Activated B cell treated with CpG ODN at 0.5 μM for 24 hours (primary cell): ENCODE measurements at regions not wholly inside any gene's neighbourhood (a gene's known extent, or its start where the extent isn't known, plus 50 kb on each side); places are given as distances from the start of the nearest gene placed in this dataset.
"Not testable (repeated sequence)": the region's sequence is repeated elsewhere in the genome, so short reads cannot be mapped to it uniquely, and the experiment has no call there.

Experiments
- ATAC-seq: fragments of 200-7000 bp; cut with Tn5 transposase; one replicate; pipeline ENCODE4 v1.10.0; 2021; ENCODE audit warnings: low read depth, mild to moderate bottlenecking, moderate library complexity
- CTCF ChIA-PET: fragments of 350-600 bp; sonication (Branson Sonifier 250); formaldehyde crosslinking; loops from one replicate; lab custom pipeline; 2021; ENCODE audit warnings: antibody characterized with exemption; lab: Charles Lee
- POLR2A ChIA-PET: fragments of 350-600 bp; sonication (Branson Sonifier 250); formaldehyde crosslinking; loops from one replicate; lab custom pipeline; 2021; ENCODE audit warnings: antibody characterized with exemption; lab: Charles Lee
- DNase-seq: peaks from one replicate; pipeline ENCODE4 v3.0.0; 2022
- H3K27ac Mint-ChIP-seq: one replicate; pipeline ENCODE4 v1.8.0; 2020; ENCODE audit warnings: mixed read lengths
- H3K27me3 Mint-ChIP-seq: one replicate; pipeline ENCODE4 v1.8.0; 2021; ENCODE audit warnings: mixed read lengths
- H3K36me3 Mint-ChIP-seq: one replicate; pipeline ENCODE4 v1.8.0; 2021; ENCODE audit warnings: low read depth, mixed read lengths
- H3K4me1 Mint-ChIP-seq: one replicate; pipeline ENCODE4 v1.8.0; 2021; ENCODE audit warnings: mixed read lengths
- H3K4me3 Mint-ChIP-seq: one replicate; pipeline ENCODE4 v1.8.0; 2020; ENCODE audit warnings: mild to moderate bottlenecking, mixed read lengths
- H3K9me3 Mint-ChIP-seq: one replicate; pipeline ENCODE4 v1.8.0; 2020; ENCODE audit warnings: mixed read lengths
- intact Hi-C: fragments of 100-400 bp; cut with micrococcal nuclease; formaldehyde crosslinking; loops from one replicate; pipeline ENCODE4 v1.15.1; 2024
- TF ChIP-seq, protein P1 (sequence below): fragments of 200-600 bp; IDR thresholded peaks from one replicate; pipeline ENCODE4 v1.8.0; 2022; ENCODE audit warnings: antibody characterized with exemption, mild to moderate bottlenecking

DNA sequence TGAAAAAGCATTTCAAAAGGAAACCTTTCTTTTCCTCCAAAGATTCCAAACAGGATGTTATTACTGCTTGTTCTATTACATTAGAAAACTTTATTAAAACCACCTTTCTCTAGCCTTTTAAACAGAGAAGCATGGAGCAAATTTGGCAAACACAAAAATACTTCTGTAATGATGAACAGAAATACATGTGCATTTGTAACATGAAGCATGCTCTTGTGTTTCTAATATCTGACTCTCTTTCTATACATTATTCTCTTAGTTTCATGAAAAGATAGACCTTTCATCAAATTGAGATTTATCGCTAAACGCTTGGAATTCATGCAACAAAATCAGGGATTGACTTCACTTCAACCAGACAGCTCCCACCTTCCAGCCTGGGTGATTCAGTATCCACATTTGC, 152.8 kb upstream of the IRS2 start:
- no peak for ATAC-seq
- CTCF ChIA-PET: no interaction called here
- Mint-ChIP-seq H3K27ac (no peak overlapping the region), H3K4me1 (no peaks in the 10 kb centered on the region), H3K9me3 (peaks cover 2% of the 10 kb centered on the region), H3K4me3 (no peak overlapping the region), H3K36me3 (no peaks in the 10 kb centered on the region), H3K27me3 (no peaks in the 10 kb centered on the region)
- intact Hi-C loops: no loop called here
- POLR2A ChIA-PET: no interaction called here
- TF ChIP-seq, protein P1, sequence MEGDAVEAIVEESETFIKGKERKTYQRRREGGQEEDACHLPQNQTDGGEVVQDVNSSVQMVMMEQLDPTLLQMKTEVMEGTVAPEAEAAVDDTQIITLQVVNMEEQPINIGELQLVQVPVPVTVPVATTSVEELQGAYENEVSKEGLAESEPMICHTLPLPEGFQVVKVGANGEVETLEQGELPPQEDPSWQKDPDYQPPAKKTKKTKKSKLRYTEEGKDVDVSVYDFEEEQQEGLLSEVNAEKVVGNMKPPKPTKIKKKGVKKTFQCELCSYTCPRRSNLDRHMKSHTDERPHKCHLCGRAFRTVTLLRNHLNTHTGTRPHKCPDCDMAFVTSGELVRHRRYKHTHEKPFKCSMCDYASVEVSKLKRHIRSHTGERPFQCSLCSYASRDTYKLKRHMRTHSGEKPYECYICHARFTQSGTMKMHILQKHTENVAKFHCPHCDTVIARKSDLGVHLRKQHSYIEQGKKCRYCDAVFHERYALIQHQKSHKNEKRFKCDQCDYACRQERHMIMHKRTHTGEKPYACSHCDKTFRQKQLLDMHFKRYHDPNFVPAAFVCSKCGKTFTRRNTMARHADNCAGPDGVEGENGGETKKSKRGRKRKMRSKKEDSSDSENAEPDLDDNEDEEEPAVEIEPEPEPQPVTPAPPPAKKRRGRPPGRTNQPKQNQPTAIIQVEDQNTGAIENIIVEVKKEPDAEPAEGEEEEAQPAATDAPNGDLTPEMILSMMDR: no peak
- DNase-seq: no peak

DNA sequence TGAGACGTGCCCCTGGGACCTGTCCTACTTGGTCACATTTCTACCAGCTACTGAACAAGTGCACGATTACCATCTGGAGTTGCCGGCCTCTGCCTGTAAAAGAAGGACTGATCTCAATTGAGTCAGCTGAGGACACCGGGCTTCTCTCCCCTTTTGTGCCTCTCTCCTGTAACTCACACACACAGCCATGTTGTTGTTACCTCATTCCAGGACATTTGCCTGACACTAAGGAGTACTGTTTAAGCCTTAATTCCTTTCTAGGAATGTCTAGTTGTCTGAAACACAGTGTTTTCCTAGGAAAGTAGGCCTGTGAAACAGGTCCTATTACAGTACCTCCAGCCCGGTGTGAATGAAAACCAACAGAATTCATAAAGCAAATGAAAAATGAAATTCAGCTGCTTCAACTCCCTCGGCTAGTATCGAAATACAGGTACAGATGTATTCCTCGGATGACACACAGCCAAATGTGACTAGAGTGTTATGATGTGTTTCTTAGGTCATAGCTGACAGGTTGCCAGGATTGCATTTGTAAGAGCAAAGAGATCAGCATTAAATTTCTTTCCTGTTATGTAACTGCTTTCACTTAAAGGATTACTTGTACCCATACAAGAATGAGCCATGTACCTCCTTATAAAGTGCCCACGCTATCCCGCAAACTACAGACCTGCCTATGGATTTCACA, 152.0 kb upstream of the IRS2 start:
- peaks cover 3% of the 10 kb centered on the region for H3K9me3 Mint-ChIP-seq
- ATAC-seq (no peak), DNase-seq (no peak)
- H3K4me1 Mint-ChIP-seq: no peaks in the 10 kb centered on the region
- TF ChIP-seq, protein P1: no peak
- no peaks in the 10 kb centered on the region for H3K27me3 Mint-ChIP-seq
- intact Hi-C loops: no loop called here
- H3K27ac Mint-ChIP-seq: no peak overlapping the region
- no peak overlapping the region for H3K4me3 Mint-ChIP-seq
- H3K36me3 Mint-ChIP-seq: no peaks in the 10 kb centered on the region
- ChIA-PET CTCF (no interaction called here), POLR2A (no interaction called here)

DNA sequence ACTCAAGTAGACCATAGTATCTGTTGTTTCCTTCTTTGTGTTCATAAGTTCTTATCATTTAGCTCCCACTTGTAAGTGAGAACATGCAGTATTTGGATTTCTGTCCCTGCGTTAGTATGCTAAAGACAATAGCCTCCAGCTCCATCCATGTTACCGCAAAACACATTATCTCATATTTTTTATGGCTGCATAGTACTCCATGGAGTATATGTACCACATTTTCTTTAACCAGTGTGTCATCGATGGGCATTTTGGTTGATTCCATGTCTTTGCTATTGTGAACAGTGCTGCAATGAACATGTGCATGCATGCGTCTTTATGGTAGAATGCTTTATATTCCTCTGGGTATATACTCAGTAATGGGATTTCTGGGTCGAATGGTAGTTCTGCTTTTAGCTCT, 148.1 kb upstream of the IRS2 start:
- H3K27ac Mint-ChIP-seq, H3K9me3 Mint-ChIP-seq, intact Hi-C loops, H3K4me3 Mint-ChIP-seq, H3K36me3 Mint-ChIP-seq, POLR2A ChIA-PET, DNase-seq, H3K27me3 Mint-ChIP-seq, CTCF ChIA-PET, H3K4me1 Mint-ChIP-seq, ATAC-seq: not testable (repeated sequence)

DNA sequence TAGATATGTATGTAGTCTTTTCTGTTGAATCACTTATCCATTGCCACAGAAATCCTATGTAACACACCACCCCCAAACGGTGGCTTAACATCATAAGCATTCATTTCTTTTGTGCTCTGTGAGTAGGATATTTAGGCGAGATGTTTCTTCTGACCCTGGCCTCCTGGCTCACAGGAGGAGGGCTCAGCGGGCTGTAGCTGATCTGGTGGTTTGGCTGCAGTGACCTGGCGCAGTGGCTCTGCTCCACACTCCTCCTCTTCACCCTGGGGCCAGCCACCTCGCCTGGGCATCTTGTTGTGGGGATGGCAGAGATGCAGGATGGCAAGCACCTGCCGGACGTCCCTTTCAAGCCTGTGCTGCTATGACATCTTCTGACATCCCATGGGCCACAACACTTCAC, 147.1 kb upstream of the IRS2 start:
- Mint-ChIP-seq H3K36me3 (no peaks in the 10 kb centered on the region), H3K27me3 (no peaks in the 10 kb centered on the region), H3K27ac (no peak overlapping the region), H3K4me3 (no peak overlapping the region), H3K9me3 (peaks cover 2% of the 10 kb centered on the region), H3K4me1 (no peaks in the 10 kb centered on the region)
- TF ChIP-seq, protein P1: no peak
- ChIA-PET CTCF (no interaction called here), POLR2A (no interaction called here)
- DNase-seq (no peak), ATAC-seq (no peak)
- intact Hi-C loops: no loop called here

DNA sequence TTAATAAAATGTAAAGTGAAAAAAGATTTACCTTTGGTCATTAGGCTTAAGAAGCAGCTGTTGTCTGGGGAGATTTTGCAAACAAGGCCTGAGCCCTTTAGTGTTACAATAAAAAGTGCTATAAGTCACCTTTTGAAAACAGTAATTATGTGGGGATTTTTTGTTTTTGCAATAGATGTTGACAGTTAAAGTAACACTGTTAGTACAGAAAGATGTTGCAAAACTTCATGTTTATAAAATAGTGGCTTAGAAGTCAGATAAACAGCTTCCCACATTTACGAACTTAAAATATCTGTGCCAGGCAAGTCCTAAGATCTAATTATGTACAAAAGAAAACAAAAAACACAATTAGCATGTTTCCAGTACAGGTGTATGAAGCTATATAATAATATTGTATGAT, 138.0 kb upstream of the IRS2 start:
- Mint-ChIP-seq H3K27ac (no peak overlapping the region), H3K4me3 (no peak overlapping the region), H3K27me3 (no peaks in the 10 kb centered on the region), H3K36me3 (no peaks in the 10 kb centered on the region), H3K9me3 (no peaks in the 10 kb centered on the region), H3K4me1 (no peaks in the 10 kb centered on the region)
- TF ChIP-seq, protein P1: no peak
- intact Hi-C loops: no loop called here
- ATAC-seq (no peak), DNase-seq (no peak)
- CTCF ChIA-PET: no interaction called here
- POLR2A ChIA-PET: no interaction called here

DNA sequence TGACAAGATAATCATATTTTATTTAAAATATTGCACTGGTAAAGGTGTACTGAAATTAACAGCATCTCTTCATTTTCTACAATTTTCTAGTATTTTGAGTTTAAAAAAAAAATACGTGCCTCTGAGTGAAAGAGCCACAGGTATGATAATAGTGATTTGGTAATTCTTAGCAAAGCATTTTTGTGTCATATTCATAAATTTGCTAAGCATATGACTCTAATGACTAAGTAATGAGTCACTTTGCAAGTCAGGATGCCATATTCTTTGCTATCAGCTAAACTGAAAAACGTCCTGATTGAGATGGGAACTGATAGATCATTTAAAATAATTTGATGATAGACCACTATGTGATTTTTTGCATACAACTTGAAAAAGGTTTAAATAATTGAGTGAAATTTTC, 136.1 kb upstream of the IRS2 start:
- no peak overlapping the region for H3K4me3 Mint-ChIP-seq
- no peaks in the 10 kb centered on the region for H3K9me3 Mint-ChIP-seq
- CTCF ChIA-PET: no interaction called here
- ATAC-seq (no peak), DNase-seq (no peak)
- TF ChIP-seq, protein P1: no peak
- no peaks in the 10 kb centered on the region for H3K4me1 Mint-ChIP-seq
- POLR2A ChIA-PET: no interaction called here
- no peaks in the 10 kb centered on the region for H3K27me3 Mint-ChIP-seq
- intact Hi-C loops: no loop called here
- no peak overlapping the region for H3K27ac Mint-ChIP-seq
- H3K36me3 Mint-ChIP-seq: no peaks in the 10 kb centered on the region
